GM21825 (cell line): ENCODE measurements at regions not wholly inside any gene's neighbourhood (a gene's known extent, or its start where the extent isn't known, plus 50 kb on each side); places are given as distances from the start of the nearest gene placed in this dataset.

Experiments used
- ATAC-seq: cut with Tn5 transposase; IDR thresholded peaks from one replicate; pipeline ENCODE4 v1.9.1; 2021; ENCODE audit warnings: mild to moderate bottlenecking, moderate library complexity; ENCODE audit not compliant: unreplicated experiment

GRCh38 chr1:234748713-234749112 lies 138.7 kb upstream of the IRF2BP2 start:
- ATAC-seq = no peak

GRCh38 chr1:234748066-234748465 lies 138.1 kb upstream of the IRF2BP2 start:
- no peak for ATAC-seq

GRCh38 chr1:234746798-234747196 lies 136.8 kb upstream of the IRF2BP2 start:
- ATAC-seq = no peak

- ATAC-seq = no peak
Observed at GRCh38 chr1:234745844-234746797, 136.1 kb upstream of the IRF2BP2 start.

DNA sequence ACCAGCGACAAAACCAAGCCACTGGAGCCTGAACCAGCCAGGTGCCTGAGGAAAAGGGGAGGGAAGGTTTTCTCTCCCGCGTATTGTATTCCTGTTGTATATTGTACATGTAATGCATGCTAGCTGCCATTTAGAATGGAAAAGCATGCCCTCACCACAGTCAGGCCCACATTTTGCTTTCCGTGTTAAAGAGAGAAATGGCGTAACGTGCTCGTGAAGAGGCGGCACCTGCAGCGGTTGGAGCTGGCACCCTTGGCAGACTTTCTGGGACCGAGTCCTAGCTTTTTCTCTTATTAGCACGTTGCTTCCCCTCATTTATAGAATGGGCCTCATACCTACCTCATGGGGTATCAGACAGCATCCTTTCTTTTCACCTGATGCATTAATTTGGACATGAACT lies 135.3 kb upstream of the IRF2BP2 start:
- no peak for ATAC-seq

DNA sequence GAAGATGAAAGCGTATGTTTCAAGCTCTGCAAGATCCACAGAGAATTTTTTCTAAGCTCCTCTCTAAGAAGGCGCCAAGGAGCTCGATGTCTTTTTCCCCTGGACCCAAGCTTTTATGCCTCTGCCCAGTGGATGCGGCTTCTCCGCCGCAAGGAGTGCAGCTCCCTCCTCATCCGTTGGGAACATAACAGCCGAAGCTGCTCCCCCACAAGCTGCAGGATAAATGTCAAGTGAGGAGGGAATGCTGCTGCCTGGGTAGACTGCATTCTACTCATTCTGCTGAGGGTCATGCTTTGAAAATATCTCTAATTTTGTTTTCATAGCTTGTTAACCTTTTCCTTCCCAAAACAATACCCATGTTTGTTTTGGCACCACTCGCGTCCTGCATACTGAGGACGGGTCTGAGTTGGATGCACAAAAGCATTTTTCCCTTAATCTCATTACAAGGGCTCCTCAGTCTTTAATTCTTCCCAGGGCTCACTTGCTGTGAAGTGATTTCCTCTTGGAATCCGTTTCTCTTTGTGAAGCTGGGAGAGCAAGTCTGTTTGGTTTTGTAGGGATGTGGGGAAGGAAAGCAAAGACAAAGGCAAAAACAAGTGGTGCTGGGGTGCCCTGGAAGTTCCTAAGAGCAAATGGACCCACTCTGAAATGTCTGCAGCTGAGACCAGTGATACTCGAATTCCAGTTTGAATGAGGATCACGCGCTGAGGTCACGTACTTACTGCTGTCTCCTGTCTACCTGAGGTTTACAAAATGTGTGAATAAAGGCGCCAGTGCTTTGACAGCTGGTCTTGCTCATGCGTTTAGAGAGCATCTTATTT lies 134.0 kb upstream of the IRF2BP2 start:
- ATAC-seq = no peak

- no peak for ATAC-seq
Observed at GRCh38 chr1:234742622-234743021, 132.6 kb upstream of the IRF2BP2 start.

GRCh38 chr1:234737967-234738314 lies 128.0 kb upstream of the IRF2BP2 start:
- no peak for ATAC-seq

DNA sequence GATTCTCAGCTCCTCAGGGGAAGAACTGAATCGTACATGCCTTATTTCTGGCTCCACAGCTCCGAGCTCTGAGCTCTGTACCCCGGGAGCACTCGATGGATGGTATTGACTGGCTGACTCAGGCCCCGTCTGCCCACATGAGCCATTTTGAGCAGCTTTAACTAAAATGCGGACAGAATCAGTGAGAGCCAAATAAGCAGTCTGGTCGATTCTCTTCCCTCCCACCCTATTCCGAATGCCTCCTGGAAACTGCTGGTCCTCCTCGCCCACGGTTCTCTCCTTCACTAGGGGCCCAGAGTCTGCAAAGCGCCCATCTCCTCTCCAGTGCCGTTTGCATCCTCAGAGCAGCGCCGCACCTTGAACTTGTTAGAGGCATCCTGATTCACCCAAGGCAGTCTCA lies 125.9 kb upstream of the IRF2BP2 start:
- ATAC-seq = no peak

DNA sequence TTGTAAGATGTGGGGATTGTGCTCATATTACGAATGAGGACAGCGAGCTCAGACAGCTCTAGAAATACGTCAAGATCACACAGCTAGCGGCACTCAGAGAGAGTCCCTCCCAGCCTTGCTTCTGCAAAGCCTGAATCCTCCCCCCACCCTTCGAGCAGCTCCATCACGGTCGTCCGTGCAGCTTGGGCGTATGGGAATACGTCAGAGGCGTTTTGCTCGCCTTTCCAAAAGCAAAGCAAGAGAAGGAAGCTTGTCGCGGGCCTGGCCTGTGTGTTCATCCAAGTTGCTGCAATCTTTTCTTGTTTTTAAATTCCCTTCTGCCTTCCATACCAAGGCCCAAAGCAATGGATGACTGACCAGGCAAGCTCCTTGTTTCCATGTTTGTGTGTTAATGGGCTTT lies 125.5 kb upstream of the IRF2BP2 start:
- no peak for ATAC-seq

DNA sequence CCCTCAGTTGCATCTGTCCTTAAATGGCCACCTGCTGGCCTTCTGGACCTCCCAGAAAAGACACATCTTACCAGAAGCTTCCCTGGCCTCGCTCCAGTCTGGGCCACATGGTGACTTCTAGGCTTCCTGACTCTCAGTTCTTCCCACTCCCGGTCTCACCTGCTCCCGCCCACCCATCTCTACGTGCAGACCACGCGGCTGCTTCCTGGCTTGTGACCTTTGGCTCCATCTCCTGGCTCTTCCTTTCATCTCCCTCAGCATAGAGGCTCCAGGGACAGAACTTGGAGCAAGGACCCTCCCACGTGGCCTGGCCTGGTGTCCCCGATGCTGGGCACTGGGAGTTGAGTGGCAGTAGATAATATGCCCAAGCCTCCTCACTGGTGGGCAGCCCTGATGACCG lies 124.9 kb upstream of the IRF2BP2 start:
- no peak for ATAC-seq

DNA sequence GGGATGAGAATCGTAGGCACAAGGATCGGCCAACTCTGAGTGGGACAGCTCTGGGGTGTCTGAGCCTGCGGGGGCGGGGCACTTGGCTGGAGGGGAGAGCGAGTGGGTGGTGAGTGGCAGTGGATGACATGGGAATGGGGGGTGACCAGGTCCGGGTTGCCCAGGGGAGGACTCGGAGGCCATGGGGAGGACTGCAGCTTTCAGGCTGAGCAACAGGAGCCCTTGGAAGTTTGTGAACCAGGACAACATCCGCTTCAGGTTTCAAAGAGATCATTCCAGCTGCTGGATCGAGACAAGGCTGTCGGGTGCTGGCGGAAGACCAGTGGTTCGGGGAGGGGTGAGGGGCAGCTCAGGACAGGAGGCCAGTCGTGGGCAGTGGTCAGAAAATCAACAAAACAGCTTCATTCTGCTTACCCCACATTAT lies 124.4 kb upstream of the IRF2BP2 start:
- ATAC-seq = no peak

DNA sequence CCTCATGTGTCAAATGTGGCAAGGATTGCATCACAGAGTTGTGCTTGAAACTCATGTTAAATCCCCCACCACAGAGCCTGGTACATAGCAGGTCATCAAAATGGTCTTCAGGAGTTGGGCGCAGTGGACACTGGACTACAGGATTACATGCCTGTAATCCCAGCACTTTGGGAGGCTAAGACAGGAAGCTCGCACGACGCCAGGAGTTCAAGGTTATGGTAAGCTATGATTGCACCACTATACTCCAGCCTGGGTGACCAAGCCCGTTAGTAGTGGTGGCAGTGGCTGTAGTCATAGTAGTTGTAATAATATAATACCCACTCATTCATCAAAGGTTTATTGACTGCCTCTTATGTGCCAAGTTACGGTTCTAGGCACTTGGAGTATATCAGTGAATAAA lies 123.4 kb upstream of the IRF2BP2 start:
- ATAC-seq = no peak

DNA sequence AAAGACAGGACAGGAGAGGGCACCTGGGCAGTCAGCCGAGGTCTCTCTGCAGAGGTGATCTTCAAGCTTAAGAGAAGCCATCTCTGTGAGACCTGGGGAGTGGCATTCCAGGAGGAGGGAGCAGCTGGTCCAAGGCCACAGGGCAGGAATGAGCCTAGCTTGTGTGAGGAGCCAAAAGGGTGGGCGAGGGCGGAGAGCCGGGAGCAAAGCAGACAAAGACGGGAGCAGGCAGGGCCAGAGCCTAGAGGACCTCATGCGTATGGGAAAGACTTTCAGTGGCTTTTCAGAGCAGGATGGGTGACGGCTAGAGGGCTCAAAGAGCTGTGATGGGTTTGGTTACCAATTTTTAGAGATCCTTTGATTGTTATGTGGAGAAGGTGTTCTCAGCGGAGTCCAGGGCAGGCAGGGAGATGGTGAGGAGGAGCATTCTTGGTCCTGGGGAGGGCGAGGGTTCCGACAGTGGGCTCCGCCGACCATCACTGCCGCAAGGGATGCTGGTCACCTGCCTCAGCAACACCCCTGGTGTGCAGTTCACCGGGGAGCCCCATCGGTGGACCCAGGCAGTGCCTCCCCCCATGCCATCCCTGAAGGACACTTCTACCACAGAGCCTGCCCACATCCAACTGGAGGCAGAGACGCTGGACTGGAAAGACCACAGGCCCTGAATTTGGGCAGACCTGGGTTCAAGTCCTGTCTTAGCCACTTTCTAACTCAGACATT lies 122.9 kb upstream of the IRF2BP2 start:
- no peak for ATAC-seq

DNA sequence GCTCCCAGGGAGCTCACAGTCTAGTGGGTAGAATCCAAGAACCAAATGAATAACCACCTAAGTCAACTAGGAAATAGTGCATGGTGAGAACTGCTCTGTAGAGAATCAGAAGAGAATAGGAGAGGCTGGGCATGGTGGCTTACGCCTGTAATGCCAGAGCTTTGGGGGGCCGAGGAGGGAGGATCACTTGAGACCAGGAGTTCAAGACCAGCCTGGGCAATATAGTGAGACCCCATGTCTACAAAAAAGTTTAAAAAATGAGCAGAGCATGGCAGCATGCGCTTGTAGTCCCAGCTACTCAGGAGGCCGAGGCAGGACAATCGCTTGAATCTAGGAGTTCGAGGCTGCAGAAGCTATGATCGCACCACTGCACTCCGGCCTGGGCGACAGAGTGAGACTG lies 122.3 kb upstream of the IRF2BP2 start:
- ATAC-seq = no peak

- peak; percentile 13 for ATAC-seq
Observed at GRCh38 chr1:234731569-234732085, 121.6 kb upstream of the IRF2BP2 start.

- peak; percentile 49 for ATAC-seq
Observed at GRCh38 chr1:234730770-234731568, 121.0 kb upstream of the IRF2BP2 start.

DNA sequence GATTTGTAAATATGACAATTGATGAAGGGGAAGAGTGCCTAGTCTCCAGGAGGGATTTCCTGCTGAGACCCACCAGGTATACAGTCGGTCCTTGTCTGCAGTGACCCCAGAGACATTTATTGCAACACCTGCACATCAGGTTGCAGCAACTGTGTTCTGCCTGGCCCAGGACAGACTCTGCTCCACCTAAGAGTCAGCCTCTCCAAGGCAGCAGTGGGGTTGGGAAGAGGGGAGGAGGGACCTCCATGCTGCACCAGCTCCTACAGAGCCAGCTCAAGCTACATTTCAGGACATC lies 120.4 kb upstream of the IRF2BP2 start:
- ATAC-seq = no peak

GRCh38 chr1:234729561-234730474 lies 119.8 kb upstream of the IRF2BP2 start:
- no peak for ATAC-seq
